CD4-positive, alpha-beta T cell treated with Interleukin-15 for 1 hour (primary cell): ENCODE measurements at regions not wholly inside any gene's neighbourhood (a gene's known extent, or its start where the extent isn't known, plus 50 kb on each side); places are given as distances from the start of the nearest gene placed in this dataset.
"Not testable (repeated sequence)": the region's sequence is repeated elsewhere in the genome, so short reads cannot be mapped to it uniquely, and the experiment has no call there.

Source experiments
- DNase-seq: peaks from one replicate; pipeline ENCODE4 v3.0.0-alpha.2; 2020

GRCh38 chr10:26355241-26355640 lies 82.9 kb upstream of the APBB1IP start:
- DNase-seq: no peak

- DNase-seq: no peak
Measured at GRCh38 chr10:26357203-26357602, 80.9 kb upstream of the APBB1IP start.

GRCh38 chr10:26358071-26358470 lies 80.1 kb upstream of the APBB1IP start:
- DNase-seq: no peak

- no peak for DNase-seq
Measured at GRCh38 chr10:26359670-26360069, 78.5 kb upstream of the APBB1IP start.

GRCh38 chr10:26361351-26361750 lies 76.8 kb upstream of the APBB1IP start:
- no peak for DNase-seq

GRCh38 chr10:26361971-26362370 lies 76.2 kb upstream of the APBB1IP start:
- DNase-seq: no peak

DNA sequence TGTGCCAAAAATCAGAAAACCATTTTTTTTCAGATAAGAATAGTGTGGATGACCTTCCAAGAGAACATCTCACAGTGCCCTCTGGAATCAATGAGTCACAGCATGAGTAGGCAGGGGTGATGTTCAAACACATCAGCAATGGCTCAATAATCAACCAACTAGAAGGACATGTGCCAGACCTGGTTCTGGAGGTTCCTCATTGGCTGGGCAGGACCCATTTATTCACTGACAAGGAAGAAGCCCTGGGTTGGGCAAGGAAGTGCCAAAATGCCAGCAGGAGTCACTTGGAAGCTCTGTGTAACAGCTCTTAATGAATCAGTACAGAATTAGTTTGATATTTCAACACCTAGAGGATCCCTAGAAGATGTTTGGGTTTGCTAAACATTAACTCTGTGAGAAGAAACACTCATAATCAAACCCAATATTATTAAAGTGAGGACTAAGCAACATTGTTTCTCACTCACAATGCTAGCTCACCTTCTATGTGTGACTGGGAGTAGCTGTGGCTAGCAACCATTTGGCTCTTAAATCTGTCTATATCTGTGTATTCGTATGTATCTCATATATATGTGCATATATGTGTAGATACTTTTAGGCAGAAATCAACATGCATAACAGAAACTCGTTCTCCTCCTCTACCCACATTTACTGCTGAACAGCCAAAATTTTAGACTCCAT lies 72.3 kb upstream of the APBB1IP start:
- peak; percentile 28 for DNase-seq

DNA sequence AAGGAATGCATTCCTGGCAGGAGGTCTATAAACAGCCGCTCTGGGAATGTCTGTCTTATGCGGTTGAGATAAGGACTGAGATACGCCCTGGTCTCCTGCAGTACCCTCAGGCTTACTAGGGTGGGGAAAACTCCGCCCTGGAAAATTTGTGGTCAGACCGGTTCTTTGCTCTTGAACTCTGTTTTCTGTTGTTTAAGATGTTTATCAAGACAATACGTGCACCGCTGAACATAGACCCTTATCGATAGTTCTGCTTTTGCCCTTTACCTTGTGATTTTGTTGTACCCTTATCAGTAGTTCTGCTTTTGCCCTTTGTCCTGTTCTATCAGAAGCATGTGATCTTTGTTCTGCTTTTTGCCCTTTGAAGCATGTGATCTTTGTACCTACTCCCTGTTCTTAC lies 71.1 kb upstream of the APBB1IP start:
- DNase-seq: not testable (repeated sequence)

DNA sequence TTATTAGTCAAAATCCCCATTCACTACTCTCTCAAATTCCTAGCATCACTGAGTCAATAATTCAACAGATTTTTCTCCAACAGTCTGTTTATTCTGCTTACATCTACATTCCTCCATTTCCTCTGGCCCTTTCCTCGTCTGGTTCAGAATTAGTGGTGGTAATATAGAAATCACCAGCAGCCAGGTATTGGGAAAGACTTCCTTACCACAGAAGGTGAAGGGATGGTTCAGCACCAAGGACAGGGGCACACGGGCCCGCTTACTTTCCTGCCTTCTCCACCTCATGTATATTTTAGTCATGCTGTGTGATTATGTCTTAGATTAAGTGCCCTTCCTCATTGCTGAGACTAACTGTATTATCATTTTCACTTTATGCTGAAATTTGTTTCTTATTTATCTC lies 70.4 kb upstream of the APBB1IP start:
- no peak for DNase-seq

DNA sequence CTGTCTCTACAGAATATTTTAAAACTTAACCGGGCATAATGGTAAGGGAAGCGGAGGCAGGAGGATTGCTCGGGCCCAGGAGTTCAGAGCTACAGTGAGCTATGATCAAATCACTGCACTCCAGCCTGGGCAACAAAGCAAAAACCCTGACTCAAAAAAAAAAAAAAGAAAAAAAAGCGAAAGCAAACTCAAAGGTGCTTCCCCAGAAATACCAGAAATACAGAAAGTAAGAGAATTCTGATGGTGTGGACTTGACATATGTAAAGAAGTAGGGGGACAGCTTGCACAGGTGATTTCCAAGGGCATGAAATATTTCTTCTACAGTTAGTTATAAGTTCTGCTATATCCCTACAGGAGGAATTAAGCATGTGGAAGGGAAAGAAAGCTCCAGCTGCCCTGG lies 69.7 kb upstream of the APBB1IP start:
- DNase-seq: no peak

GRCh38 chr10:26372513-26373354 lies 65.4 kb upstream of the APBB1IP start:
- DNase-seq: no peak

DNA sequence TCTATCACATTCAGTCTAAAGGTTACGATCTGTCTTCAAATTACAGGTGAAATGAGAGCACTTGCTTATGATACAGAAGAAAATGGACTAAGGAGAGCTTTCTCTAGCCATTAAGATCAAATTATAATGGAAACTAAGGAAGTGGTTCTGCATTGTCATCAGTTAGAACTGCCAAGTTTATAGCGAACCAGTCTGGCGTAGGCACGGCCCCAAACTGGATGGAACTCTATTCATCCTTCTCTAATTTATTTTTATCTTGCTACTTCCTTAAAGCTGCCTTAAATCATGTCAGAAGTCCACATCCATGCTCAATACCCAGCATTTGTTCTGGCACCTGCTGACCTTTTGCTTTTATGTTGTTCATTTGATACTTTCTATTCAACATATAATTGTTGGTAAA lies 63.7 kb upstream of the APBB1IP start:
- DNase-seq: no peak

DNA sequence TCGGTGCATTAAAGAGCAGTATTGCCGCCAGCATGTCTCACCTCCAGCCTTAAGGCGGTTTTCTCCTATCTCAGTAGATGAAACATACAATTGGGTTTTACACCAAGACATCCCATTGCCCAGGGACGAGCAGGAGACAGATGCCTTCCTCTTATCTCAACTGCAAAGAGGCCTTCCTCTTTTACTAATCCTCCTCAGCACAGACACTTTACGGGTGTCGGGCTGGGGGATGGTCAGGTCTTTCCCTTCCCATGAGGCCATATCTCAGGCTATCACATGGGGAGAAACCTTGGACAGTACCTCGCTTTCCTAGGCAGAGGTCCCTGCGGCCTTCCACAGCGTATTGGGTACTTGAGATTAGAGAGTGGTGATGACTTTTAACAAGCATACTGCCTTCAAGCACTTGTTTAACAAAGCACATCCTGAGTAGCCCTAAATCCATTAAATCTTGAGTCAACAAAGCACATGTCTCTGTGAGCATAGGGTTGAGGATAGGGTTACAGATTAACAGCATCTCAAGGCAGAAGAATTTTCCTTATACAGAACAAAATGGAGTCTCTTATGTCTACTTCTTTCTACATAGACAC lies 60.8 kb upstream of the APBB1IP start:
- not testable (repeated sequence) for DNase-seq

DNA sequence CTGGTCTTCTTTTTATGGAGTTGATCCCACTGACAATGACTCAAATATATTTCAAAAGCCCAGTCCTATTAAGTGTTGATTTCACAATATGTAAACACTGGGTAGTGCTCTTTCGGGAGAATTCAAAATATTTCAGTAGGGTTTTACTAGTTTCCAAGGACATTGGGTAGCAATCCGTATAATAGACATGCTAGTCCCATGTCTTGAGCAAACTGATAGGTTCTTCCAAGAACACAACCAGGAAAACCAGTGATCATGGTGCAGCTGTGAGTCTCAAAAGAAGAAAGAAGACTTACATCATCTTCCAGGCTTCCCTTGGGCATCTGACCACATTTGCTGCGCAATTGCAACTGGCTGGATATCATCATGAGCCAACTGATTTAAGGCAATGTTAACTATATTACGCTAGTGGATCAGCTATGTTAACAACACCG lies 59.3 kb upstream of the APBB1IP start:
- no peak for DNase-seq

DNA sequence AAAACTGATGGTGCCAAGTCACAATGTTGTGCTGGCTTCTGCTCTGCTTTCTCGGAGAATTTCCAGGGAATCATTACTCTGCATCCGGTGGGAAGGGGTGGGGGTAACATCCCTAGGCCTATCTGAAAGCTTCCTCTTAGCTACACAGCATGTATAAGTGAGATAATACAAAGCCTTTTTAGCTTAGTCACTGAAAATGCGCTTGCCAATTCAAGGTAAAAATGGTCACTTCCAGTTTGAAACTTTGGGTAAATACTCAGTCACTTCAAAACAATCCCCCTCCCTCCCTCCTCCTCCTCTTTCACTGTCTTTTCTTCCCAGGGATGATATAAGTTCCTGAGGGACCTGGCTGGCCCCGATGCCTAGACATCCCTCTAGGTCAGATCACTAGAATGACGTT lies 57.3 kb upstream of the APBB1IP start:
- DNase-seq: no peak

- DNase-seq: no peak
Measured at GRCh38 chr10:26381986-26382385, 56.2 kb upstream of the APBB1IP start.

DNA sequence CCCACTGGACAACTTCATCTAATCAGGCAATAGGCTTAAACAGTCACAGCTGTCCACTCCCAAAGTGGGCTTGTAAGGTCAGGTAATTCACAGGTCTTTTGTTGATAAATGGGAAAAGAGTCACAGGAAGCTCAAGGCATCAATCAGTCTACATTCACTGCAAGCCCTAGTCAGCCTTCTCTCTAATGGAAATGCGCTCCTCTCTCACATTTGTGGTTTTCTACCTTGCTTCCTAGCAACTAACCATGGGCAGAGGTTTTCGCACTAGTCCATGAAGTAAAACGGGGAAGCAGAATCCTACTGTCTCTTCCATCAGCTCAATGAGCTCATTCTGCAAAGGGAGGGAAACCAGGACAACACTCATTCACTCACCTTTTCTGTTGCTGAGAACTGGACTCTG lies 53.5 kb upstream of the APBB1IP start:
- no peak for DNase-seq

DNA sequence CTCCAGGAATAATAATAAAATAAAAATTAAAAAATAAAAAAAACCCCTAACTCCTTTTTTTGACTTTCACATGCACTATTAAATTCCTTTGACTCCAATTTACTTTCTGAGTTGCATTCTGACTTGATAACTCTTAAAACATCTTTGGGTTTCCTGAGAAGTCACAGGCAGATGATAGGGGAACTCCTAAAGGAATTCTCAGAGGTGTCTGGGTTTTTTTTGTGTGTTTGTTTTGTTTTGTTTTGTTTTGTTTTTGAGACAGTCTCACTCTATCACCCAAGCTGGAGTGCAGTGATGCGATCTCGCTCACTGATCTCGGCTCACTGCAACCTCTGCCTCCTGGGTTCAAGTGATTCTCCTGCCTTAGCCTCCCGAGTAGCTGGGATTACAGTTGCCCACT lies 52.7 kb upstream of the APBB1IP start:
- no peak for DNase-seq

DNA sequence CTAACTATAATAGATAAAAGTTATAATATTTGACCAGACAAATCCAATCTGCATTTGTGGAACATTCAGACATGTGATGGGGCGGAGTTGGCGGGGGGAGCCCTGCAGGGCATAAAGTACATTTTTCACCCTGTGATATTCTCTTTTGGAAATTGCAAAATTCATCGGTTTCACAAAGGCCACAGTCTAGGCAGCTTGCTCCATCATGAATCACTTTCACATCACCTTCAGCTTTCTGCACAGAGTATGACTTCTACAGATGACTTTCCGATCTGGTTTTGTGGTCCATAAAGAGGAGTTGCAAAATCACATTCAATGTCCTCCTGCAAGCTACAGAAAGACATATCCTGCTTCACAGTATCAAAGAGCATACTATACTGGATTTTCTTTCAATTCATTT lies 51.4 kb upstream of the APBB1IP start:
- no peak for DNase-seq
